Fibroblast of lung (primary cell): ENCODE measurements at regions not wholly inside any gene's neighbourhood (a gene's known extent, or its start where the extent isn't known, plus 50 kb on each side); places are given as distances from the start of the nearest gene placed in this dataset.
A peak's percentile ranks its signal among the peaks of the same experiment; 100 is the strongest.

ENCODE experiments used
- DNase-seq, 2 donors: peaks; one replicate each; pipeline versions ENCODE4 v3.0.0 to v3.0.0-alpha.2; 2010; ENCODE audit warnings: low read depth in 2 of 2
- H2AFZ ChIP-seq: 2 replicates; pipeline ENCODE4 v1.5.1; 2012; ENCODE audit warnings: low read length, control low read depth, inconsistent platforms
- H3K27ac ChIP-seq: 2 replicates; pipeline ENCODE4 v1.5.1; 2011; ENCODE audit warnings: low read length, control low read depth; ENCODE audit not compliant: insufficient read depth
- H3K27me3 ChIP-seq: 2 replicates; pipeline ENCODE4 v1.5.1; 2011; ENCODE audit warnings: mild to moderate bottlenecking, low read length; ENCODE audit not compliant: control insufficient read depth, insufficient read depth
- H3K36me3 ChIP-seq: 2 replicates; pipeline ENCODE4 v1.5.1; 2011; ENCODE audit warnings: low read length; ENCODE audit not compliant: control insufficient read depth, insufficient read depth
- H3K4me1 ChIP-seq: 2 replicates; pipeline ENCODE4 v1.5.1; 2011; ENCODE audit warnings: low read length; ENCODE audit not compliant: control insufficient read depth, insufficient read depth; ENCODE audit errors: extremely low read depth
- H3K4me2 ChIP-seq: 2 replicates; pipeline ENCODE4 v1.5.1; 2011; ENCODE audit warnings: low read length, control low read depth; ENCODE audit not compliant: insufficient read depth; ENCODE audit errors: extremely low read depth
- H3K4me3 ChIP-seq, 4 experiments: fragments of 200-600 bp in 1 of 4; sonication (generic) in 1 of 4; replicated peaks in 1 of 4; 2 replicates each; pipeline ENCODE4 v1.5.1; 2011 to 2016; ENCODE audit warnings: low read length in 4 of 4, low read depth in 3 of 4, mild to moderate bottlenecking in 3 of 4, control low read depth in 2 of 4, inconsistent platforms in 1 of 4, mixed read lengths in 1 of 4; ENCODE audit not compliant: insufficient read depth in 1 of 4; ENCODE audit errors: control extremely low read depth in 1 of 4
- H3K79me2 ChIP-seq: 2 replicates; pipeline ENCODE4 v1.5.1; 2012; ENCODE audit warnings: mild to moderate bottlenecking, low read length, inconsistent platforms; ENCODE audit not compliant: control insufficient read depth, insufficient read depth
- H3K9ac ChIP-seq: 2 replicates; pipeline ENCODE4 v1.5.1; 2011; ENCODE audit warnings: mild to moderate bottlenecking, low read length, control low read depth; ENCODE audit not compliant: insufficient read depth
- H3K9me3 ChIP-seq: 2 replicates; pipeline ENCODE4 v1.5.1; 2012; ENCODE audit warnings: low read depth, low read length; ENCODE audit not compliant: control insufficient read depth, insufficient read depth
- H4K20me1 ChIP-seq: 2 replicates; pipeline ENCODE4 v1.5.1; 2011; ENCODE audit warnings: low read length; ENCODE audit not compliant: control insufficient read depth, insufficient read depth; ENCODE audit errors: extremely low read depth
- CTCF ChIP-seq, 2 donors: IDR thresholded peaks in 1 of 2; conservative IDR thresholded peaks in 1 of 2; 1 replicate in 1 of 2; 2 replicates in 1 of 2; pipeline ENCODE4 v1.5.1; 2011 to 2012; ENCODE audit warnings: low read length in 2 of 2, control low read depth in 1 of 2, inconsistent platforms in 1 of 2, low read depth in 1 of 2, mild to moderate bottlenecking in 1 of 2
- EZH2 ChIP-seq: IDR thresholded peaks from 2 replicates; pipeline ENCODE4 v1.5.1; 2012; ENCODE audit warnings: low read length, control low read depth, mild to moderate bottlenecking; ENCODE audit errors: missing control alignments

DNA sequence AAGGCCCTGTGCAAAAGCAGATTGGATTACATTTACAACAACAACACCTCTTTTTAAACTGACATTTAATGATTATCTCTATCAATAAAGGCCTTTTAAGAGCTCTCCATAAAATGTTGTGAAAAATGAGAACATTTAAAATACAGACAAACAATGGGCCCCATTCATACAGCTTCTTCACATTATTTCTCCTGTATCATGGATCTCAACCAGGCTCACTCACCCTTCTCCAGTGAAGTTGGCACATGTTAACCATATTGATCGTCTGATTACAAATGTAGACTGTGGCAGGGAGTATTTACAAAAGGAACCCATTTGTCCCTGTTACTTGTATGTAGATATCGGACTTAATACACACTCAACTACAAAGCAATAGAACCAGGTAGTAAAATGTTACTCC is 220.2 kb upstream of the BTG1 start:
- no peak overlapping the region for H2AFZ ChIP-seq
- H3K9me3 ChIP-seq, result no peaks in the 10 kb centered on the region

GRCh38 chr12:92365333-92365732 is 219.7 kb upstream of the BTG1 start:
- no peak for TF ChIP-seq EZH2
- no peak for TF ChIP-seq CTCF (conservative IDR thresholded peaks at IDR 0.05 in 1 of 2, IDR thresholded peaks at IDR 0.05 in 1 of 2; ENCODE audit: low read depth in 1 of 2, low read length in 2 of 2)
- no peaks in the 10 kb centered on the region for H4K20me1 ChIP-seq
- no peaks in the 10 kb centered on the region for H3K79me2 ChIP-seq
- H3K27ac ChIP-seq, result no peak overlapping the region
- no peaks in the 10 kb centered on the region for H3K36me3 ChIP-seq
- no peak for DNase-seq
- H3K27me3 ChIP-seq, result no peaks in the 10 kb centered on the region
- H3K4me1 ChIP-seq, result peaks cover 8% of the 10 kb centered on the region
- no peak overlapping the region for H2AFZ ChIP-seq
- H3K9ac ChIP-seq, result no peak overlapping the region
- no peak overlapping the region for H3K4me2 ChIP-seq
- no peak overlapping the region for H3K4me3 ChIP-seq
- H3K9me3 ChIP-seq, result no peaks in the 10 kb centered on the region

More for the DNA sequence above, 220.2 kb upstream of the BTG1 start:
- H4K20me1 ChIP-seq, result no peaks in the 10 kb centered on the region
- peaks cover 8% of the 10 kb centered on the region for H3K4me1 ChIP-seq
- H3K27me3 ChIP-seq, result no peaks in the 10 kb centered on the region
- no peaks in the 10 kb centered on the region for H3K36me3 ChIP-seq
- no peak overlapping the region for H3K27ac ChIP-seq
- DNase-seq, result no peak
- H3K4me2 ChIP-seq, result no peak overlapping the region
- no peak overlapping the region for H3K9ac ChIP-seq
- TF ChIP-seq EZH2 (no peak), CTCF (conservative IDR thresholded peaks at IDR 0.05 in 1 of 2, IDR thresholded peaks at IDR 0.05 in 1 of 2; ENCODE audit: low read depth in 1 of 2, low read length in 2 of 2) (no peak)
- no peaks in the 10 kb centered on the region for H3K79me2 ChIP-seq
- no peak overlapping the region for H3K4me3 ChIP-seq

GRCh38 chr12:92363295-92364146 is 217.9 kb upstream of the BTG1 start:
- no peak overlapping the region for H3K27ac ChIP-seq
- TF ChIP-seq EZH2 (no peak), CTCF (conservative IDR thresholded peaks at IDR 0.05 in 1 of 2, IDR thresholded peaks at IDR 0.05 in 1 of 2; ENCODE audit: low read depth in 1 of 2, low read length in 2 of 2) (no peak)
- no peak overlapping the region for H3K9ac ChIP-seq

More at GRCh38 chr12:92363295-92364146, 217.9 kb upstream of the BTG1 start:
- no peaks in the 10 kb centered on the region for H4K20me1 ChIP-seq
- no peaks in the 10 kb centered on the region for H3K79me2 ChIP-seq
- no peaks in the 10 kb centered on the region for H3K27me3 ChIP-seq
- H2AFZ ChIP-seq, result peak overlapping the region; percentile 54
- peaks cover 3% of the 10 kb centered on the region for H3K4me1 ChIP-seq
- H3K4me2 ChIP-seq, result peak overlapping the region; percentile 3
- DNase-seq, result peak; percentile 15 to 50
- peak overlapping the region in 1 of 4 experiments; percentile 24 for H3K4me3 ChIP-seq
- H3K36me3 ChIP-seq, result no peaks in the 10 kb centered on the region
- H3K9me3 ChIP-seq, result no peaks in the 10 kb centered on the region
